ENCODE measurements at regions not wholly inside any gene's neighbourhood (a gene's known extent, or its start where the extent isn't known, plus 50 kb on each side); places are given as distances from the start of the nearest gene placed in this dataset.

GRCh38 chr1:30331415-30332065 lies 391.8 kb downstream of the MATN1 start:
- TF ChIP-seq POLR2A (IDR thresholded peaks at IDR 0.05; ENCODE audit: low read depth, low read length): no peak
- TF ChIP-seq TAF1 (IDR thresholded peaks at IDR 0.05; ENCODE audit: borderline replicate concordance, low read depth, low read length): no peak
